ENCODE measurements at regions not wholly inside any gene's neighbourhood (a gene's known extent, or its start where the extent isn't known, plus 50 kb on each side); places are given as distances from the start of the nearest gene placed in this dataset.

- TF ChIP-seq CTCF (IDR thresholded peaks at IDR 0.05) = no peak
- TF ChIP-seq POLR2AphosphoS5 (IDR thresholded peaks at IDR 0.05) = no peak
- TF ChIP-seq POLR2A (IDR thresholded peaks at IDR 0.05) = no peak
Observed at GRCh38 chr7:81098213-81098612, 179.4 kb upstream of the SEMA3C start.

Data from sigmoid colon (tissue), 4 donors.